Uterus (tissue), 2 donors: ENCODE measurements at regions not wholly inside any gene's neighbourhood (a gene's known extent, or its start where the extent isn't known, plus 50 kb on each side); places are given as distances from the start of the nearest gene placed in this dataset.

Experiments used
- POLR2A ChIP-seq, 2 donors: fragments of 450-650 bp; IDR thresholded peaks; one replicate each; pipeline ENCODE4 v1.6.1; 2016; ENCODE audit warnings: antibody characterized with exemption in 2 of 2, mild to moderate bottlenecking in 1 of 2, moderate library complexity in 1 of 2
- TF ChIP-seq, protein P1 (sequence below), 4 experiments: fragments of 200-600 bp in 2 of 4; fragments of 450-650 bp in 2 of 4; sonication (generic) in 2 of 4; IDR thresholded peaks; one replicate each; pipeline ENCODE4 v1.5.1; 2016 to 2019; ENCODE audit warnings: antibody characterized with exemption in 4 of 4, mild to moderate bottlenecking in 2 of 4, moderate library complexity in 1 of 4

DNA sequence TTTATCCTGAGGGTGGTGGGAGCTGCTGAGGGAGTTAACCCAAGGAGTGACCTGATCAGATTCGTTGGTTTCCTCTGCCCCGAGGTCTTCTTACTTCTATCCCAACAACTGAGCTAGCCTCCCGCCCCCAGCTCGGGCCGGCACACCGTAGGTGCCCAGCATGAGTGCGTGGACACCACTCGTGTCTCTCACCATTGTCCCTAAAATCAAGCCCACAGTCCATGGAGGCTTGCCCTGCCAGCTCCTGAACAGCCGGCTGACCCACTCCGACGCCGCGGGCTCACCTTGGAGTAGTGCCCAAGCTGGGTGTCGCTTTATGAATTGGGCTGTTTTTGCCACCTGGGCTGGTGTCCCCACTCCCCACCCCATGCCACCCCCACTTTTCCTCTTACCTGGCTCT is 59.0 kb upstream of the CCDC167 start:
- TF ChIP-seq, protein P1, sequence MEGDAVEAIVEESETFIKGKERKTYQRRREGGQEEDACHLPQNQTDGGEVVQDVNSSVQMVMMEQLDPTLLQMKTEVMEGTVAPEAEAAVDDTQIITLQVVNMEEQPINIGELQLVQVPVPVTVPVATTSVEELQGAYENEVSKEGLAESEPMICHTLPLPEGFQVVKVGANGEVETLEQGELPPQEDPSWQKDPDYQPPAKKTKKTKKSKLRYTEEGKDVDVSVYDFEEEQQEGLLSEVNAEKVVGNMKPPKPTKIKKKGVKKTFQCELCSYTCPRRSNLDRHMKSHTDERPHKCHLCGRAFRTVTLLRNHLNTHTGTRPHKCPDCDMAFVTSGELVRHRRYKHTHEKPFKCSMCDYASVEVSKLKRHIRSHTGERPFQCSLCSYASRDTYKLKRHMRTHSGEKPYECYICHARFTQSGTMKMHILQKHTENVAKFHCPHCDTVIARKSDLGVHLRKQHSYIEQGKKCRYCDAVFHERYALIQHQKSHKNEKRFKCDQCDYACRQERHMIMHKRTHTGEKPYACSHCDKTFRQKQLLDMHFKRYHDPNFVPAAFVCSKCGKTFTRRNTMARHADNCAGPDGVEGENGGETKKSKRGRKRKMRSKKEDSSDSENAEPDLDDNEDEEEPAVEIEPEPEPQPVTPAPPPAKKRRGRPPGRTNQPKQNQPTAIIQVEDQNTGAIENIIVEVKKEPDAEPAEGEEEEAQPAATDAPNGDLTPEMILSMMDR (IDR thresholded peaks at IDR 0.05), result no peak
- TF ChIP-seq POLR2A (IDR thresholded peaks at IDR 0.05), result no peak
